ENCODE measurements at regions not wholly inside any gene's neighbourhood (a gene's known extent, or its start where the extent isn't known, plus 50 kb on each side); places are given as distances from the start of the nearest gene placed in this dataset.

- no peak for DNase-seq
These were observed 711.2 kb downstream of the KCNA4 start for GRCh38 chr11:29305456-29306232.

- DNase-seq: no peak
These were observed 716.4 kb downstream of the KCNA4 start for GRCh38 chr11:29300420-29300819.

- DNase-seq: no peak
These were observed 720.1 kb downstream of the KCNA4 start for GRCh38 chr11:29296680-29297079.

GRCh38 chr11:29293825-29294224, 723.0 kb downstream of the KCNA4 start:
- DNase-seq: no peak

GRCh38 chr11:29282088-29282487, 734.7 kb downstream of the KCNA4 start:
- no peak for DNase-seq

GRCh38 chr11:29281271-29281777, 735.5 kb downstream of the KCNA4 start:
- no peak for DNase-seq

GRCh38 chr11:29280452-29280851, 736.4 kb downstream of the KCNA4 start:
- no peak for DNase-seq

- DNase-seq: no peak
These were observed 737.1 kb downstream of the KCNA4 start for GRCh38 chr11:29279716-29280115.

- DNase-seq: no peak
These were observed 744.7 kb downstream of the KCNA4 start for GRCh38 chr11:29272019-29272654.

GRCh38 chr11:29271616-29272015, 745.2 kb downstream of the KCNA4 start:
- no peak for DNase-seq

- no peak for DNase-seq
These were observed 748.1 kb downstream of the KCNA4 start for GRCh38 chr11:29268733-29269132.

GRCh38 chr11:29265792-29266191, 751.0 kb downstream of the KCNA4 start:
- DNase-seq: no peak

- no peak for DNase-seq
These were observed 751.4 kb downstream of the KCNA4 start for GRCh38 chr11:29265381-29265780.

- DNase-seq: no peak
These were observed 752.7 kb downstream of the KCNA4 start for GRCh38 chr11:29263971-29264682.

GRCh38 chr11:29261831-29262230, 755.0 kb downstream of the KCNA4 start:
- DNase-seq: no peak

- DNase-seq: no peak
These were observed 755.7 kb downstream of the KCNA4 start for GRCh38 chr11:29260939-29261705.

- DNase-seq: no peak
These were observed 758.4 kb downstream of the KCNA4 start for GRCh38 chr11:29258411-29258810.

- no peak for DNase-seq
These were observed 760.2 kb downstream of the KCNA4 start for GRCh38 chr11:29256580-29256979.

GRCh38 chr11:29255401-29255800, 761.4 kb downstream of the KCNA4 start:
- DNase-seq: no peak

- no peak for DNase-seq
These were observed 765.1 kb downstream of the KCNA4 start for GRCh38 chr11:29251738-29252137.

- DNase-seq: no peak
These were observed 767.1 kb downstream of the KCNA4 start for GRCh38 chr11:29249713-29250112.

- no peak for DNase-seq
These were observed 772.5 kb downstream of the KCNA4 start for GRCh38 chr11:29244355-29244754.

- no peak for DNase-seq
These were observed 773.2 kb downstream of the KCNA4 start for GRCh38 chr11:29243616-29244015.
